ENCODE measurements at regions not wholly inside any gene's neighbourhood (a gene's known extent, or its start where the extent isn't known, plus 50 kb on each side); places are given as distances from the start of the nearest gene placed in this dataset.
"Not testable (repeated sequence)": the region's sequence is repeated elsewhere in the genome, so short reads cannot be mapped to it uniquely, and the experiment has no call there.

GRCh38 chr1:145168220-145168848 is 72.6 kb downstream of the FAM72D start:
- DNase-seq; H3K27ac ChIP-seq (ENCODE audit: low read length); H3K4me2 ChIP-seq (ENCODE audit: low read length); H3F3A ChIP-seq (ENCODE audit: low read length, unreplicated experiment); intact Hi-C loops (cut with micrococcal nuclease); H3K9me3 ChIP-seq (ENCODE audit: low read length); H3K27me3 ChIP-seq (ENCODE audit: low read length); POLR2A ChIA-PET (ENCODE audit: unreplicated experiment); H3K36me3 ChIP-seq (ENCODE audit: low read depth, low read length); H3K9ac ChIP-seq (ENCODE audit: low read length); BruUV-seq (replicated peaks); H3K79me2 ChIP-seq (ENCODE audit: low read length); ATAC-seq; H3K4me3 ChIP-seq (ENCODE audit: low read length); CTCF ChIA-PET; H3K9me2 ChIP-seq (replicated peaks; ENCODE audit: low read length); H2AFZ ChIP-seq (ENCODE audit: low read length); H3K4me1 ChIP-seq (ENCODE audit: insufficient read depth, low read length); H4K20me1 ChIP-seq (ENCODE audit: low read length): not testable (repeated sequence)

GRCh38 chr1:145164360-145164759 is 68.6 kb downstream of the FAM72D start:
- intact Hi-C loops (cut with micrococcal nuclease); H3K9me2 ChIP-seq (replicated peaks; ENCODE audit: low read length); BruUV-seq (replicated peaks); H3K36me3 ChIP-seq (ENCODE audit: low read depth, low read length); H3K79me2 ChIP-seq (ENCODE audit: low read length); H3K9ac ChIP-seq (ENCODE audit: low read length); ATAC-seq; H3K4me2 ChIP-seq (ENCODE audit: low read length); H3K27ac ChIP-seq (ENCODE audit: low read length); H2AFZ ChIP-seq (ENCODE audit: low read length); POLR2A ChIA-PET (ENCODE audit: unreplicated experiment); H4K20me1 ChIP-seq (ENCODE audit: low read length); H3K4me1 ChIP-seq (ENCODE audit: insufficient read depth, low read length); H3F3A ChIP-seq (ENCODE audit: low read length, unreplicated experiment); H3K4me3 ChIP-seq (ENCODE audit: low read length); H3K9me3 ChIP-seq (ENCODE audit: low read length); CTCF ChIA-PET; H3K27me3 ChIP-seq (ENCODE audit: low read length); DNase-seq: not testable (repeated sequence)
